Neural cell (in vitro differentiated cells): ENCODE measurements at regions not wholly inside any gene's neighbourhood (a gene's known extent, or its start where the extent isn't known, plus 50 kb on each side); places are given as distances from the start of the nearest gene placed in this dataset.

ENCODE experiments used
- H2AFZ ChIP-seq: fragments of 200-600, 300-800 bp; sonication (generic), shearing (Covaris generic); 2 replicates; pipeline ENCODE4 v1.6.0; 2014; ENCODE audit warnings: low read depth, mild to moderate bottlenecking, antibody characterized with exemption, low read length, moderate library complexity
- H3F3A ChIP-seq: fragments of 200-600 bp; shearing (Covaris generic); 2 replicates; pipeline ENCODE4 v1.6.1; 2016; ENCODE audit warnings: mild to moderate bottlenecking, moderate library complexity, mixed read lengths, antibody characterized with exemption, low read length; ENCODE audit not compliant: insufficient read depth, poor library complexity, severe bottlenecking
- H3K27ac ChIP-seq: fragments of 200-600, 300-800 bp; sonication (generic), shearing (Covaris generic); 2 replicates; pipeline ENCODE4 v1.5.1; 2014; ENCODE audit warnings: mild to moderate bottlenecking, low read length, moderate library complexity
- H3K27me3 ChIP-seq: fragments of 300-800, 200-600 bp; sonication (generic), shearing (Covaris generic); 2 replicates; pipeline ENCODE4 v1.6.0; 2014; ENCODE audit warnings: mild to moderate bottlenecking, low read depth, low read length, moderate library complexity; ENCODE audit not compliant: insufficient read depth
- H3K36me3 ChIP-seq: fragments of 300-800, 200-600 bp; sonication (generic), shearing (Covaris generic); 2 replicates; pipeline ENCODE4 v1.5.1; 2014; ENCODE audit warnings: mild to moderate bottlenecking, antibody characterized with exemption, low read length, moderate library complexity; ENCODE audit not compliant: insufficient read depth
- H3K4me2 ChIP-seq: fragments of 300-800, 200-600 bp; sonication (generic), shearing (Covaris generic); 2 replicates; pipeline ENCODE4 v1.6.0; 2014; ENCODE audit warnings: mild to moderate bottlenecking, low read length
- H3K4me3 ChIP-seq: fragments of 300-800, 200-600 bp; sonication (generic), shearing (Covaris generic); 2 replicates; pipeline ENCODE4 v1.5.1; 2014; ENCODE audit warnings: mild to moderate bottlenecking, low read length, moderate library complexity
- H3K79me2 ChIP-seq: fragments of 200-600 bp; shearing (Covaris generic); replicated peaks from 2 replicates; pipeline ENCODE4 v1.6.0; 2014; ENCODE audit warnings: mild to moderate bottlenecking, low read length, moderate library complexity; ENCODE audit not compliant: insufficient read depth
- H3K9ac ChIP-seq: fragments of 300-800, 200-600 bp; sonication (generic), shearing (Covaris generic); 2 replicates; pipeline ENCODE4 v1.6.1; 2016; ENCODE audit warnings: mild to moderate bottlenecking, low read length, mixed read lengths
- H3K9me2 ChIP-seq: fragments of 200-600 bp; shearing (Covaris generic); 2 replicates; pipeline ENCODE4 v1.6.1; 2016; ENCODE audit warnings: mild to moderate bottlenecking, low read length, mixed read lengths; ENCODE audit not compliant: insufficient read depth
- H3K9me3 ChIP-seq: fragments of 200-600, 300-800 bp; sonication (generic), shearing (Covaris generic); 2 replicates; pipeline ENCODE4 v1.6.1; 2016; ENCODE audit warnings: mild to moderate bottlenecking, mixed run types, low read length, moderate library complexity, mixed read lengths
- H4K20me1 ChIP-seq: fragments of 200-600 bp; shearing (Covaris generic); 2 replicates; pipeline ENCODE4 v1.6.1; 2016; ENCODE audit warnings: mild to moderate bottlenecking, mixed run types; ENCODE audit not compliant: insufficient read depth
- CTCF ChIP-seq: fragments of 450-650 bp; IDR thresholded peaks from 2 replicates; pipeline ENCODE4 v1.5.1; 2014; ENCODE audit warnings: antibody characterized with exemption, mild to moderate bottlenecking, moderate library complexity; ENCODE audit not compliant: poor library complexity, severe bottlenecking
- EP300 ChIP-seq: fragments of 450-650 bp; conservative IDR thresholded peaks from 2 replicates; pipeline ENCODE4 v1.6.1; 2014; ENCODE audit warnings: antibody characterized with exemption, mild to moderate bottlenecking, moderate library complexity; ENCODE audit not compliant: poor library complexity, severe bottlenecking
- EZH2 ChIP-seq: fragments of 200-600, 300-800 bp; shearing (Covaris generic), sonication (generic); IDR thresholded peaks from 2 replicates; pipeline ENCODE4 v1.6.1; 2014; ENCODE audit warnings: antibody characterized with exemption, low read length, borderline replicate concordance, mild to moderate bottlenecking; ENCODE audit not compliant: insufficient read depth, poor library complexity, severe bottlenecking
- MXI1 ChIP-seq: fragments of 450-650 bp; conservative IDR thresholded peaks from 2 replicates; pipeline ENCODE4 v1.6.1; 2014; ENCODE audit warnings: antibody characterized with exemption, mild to moderate bottlenecking; ENCODE audit not compliant: poor library complexity, severe bottlenecking
- POLR2AphosphoS5 ChIP-seq: IDR thresholded peaks from 2 replicates; pipeline ENCODE4 v1.6.1; 2012
- RAD21 ChIP-seq: fragments of 450-650 bp; conservative IDR thresholded peaks from 2 replicates; pipeline ENCODE4 v1.6.1; 2014; ENCODE audit warnings: antibody characterized with exemption, mild to moderate bottlenecking, moderate library complexity
- REST ChIP-seq: IDR thresholded peaks from 2 replicates; pipeline ENCODE4 v1.6.1; 2012; ENCODE audit warnings: borderline replicate concordance
- SMC3 ChIP-seq: fragments of 450-650 bp; conservative IDR thresholded peaks from 2 replicates; pipeline ENCODE4 v1.6.1; 2014; ENCODE audit warnings: antibody characterized with exemption, mild to moderate bottlenecking, moderate library complexity; ENCODE audit not compliant: poor library complexity
- TAF1 ChIP-seq: IDR thresholded peaks from 2 replicates; pipeline ENCODE4 v1.6.1; 2012; ENCODE audit warnings: low read depth

- no peaks in the 10 kb centered on the region for H3K9me2 ChIP-seq
- no peak overlapping the region for H3K4me3 ChIP-seq
- no peaks in the 10 kb centered on the region for H3K27me3 ChIP-seq
- H2AFZ ChIP-seq: no peak overlapping the region
- H4K20me1 ChIP-seq: no peaks in the 10 kb centered on the region
- H3K27ac ChIP-seq: no peak overlapping the region
- no peaks in the 10 kb centered on the region for H3K36me3 ChIP-seq
- no peak overlapping the region for H3K9ac ChIP-seq
- no peaks in the 10 kb centered on the region for H3K79me2 ChIP-seq
- H3K4me2 ChIP-seq: no peak overlapping the region
- H3K9me3 ChIP-seq: peaks cover 5% of the 10 kb centered on the region
- no peaks in the 10 kb centered on the region for H3F3A ChIP-seq
- TF ChIP-seq SMC3 (no peak), POLR2AphosphoS5 (no peak), CTCF (no peak), RAD21 (no peak), REST (no peak), TAF1 (no peak), EP300 (no peak), EZH2 (no peak), MXI1 (no peak)
Observed at GRCh38 chr22:48834404-48834803, 993.3 kb downstream of the BRD1 start.

GRCh38 chr22:48832592-48832991 is 995.1 kb downstream of the BRD1 start:
- TF ChIP-seq POLR2AphosphoS5: no peak
- no peak for TF ChIP-seq RAD21
- Histone ChIP-seq H2AFZ (no peak overlapping the region), H3K4me2 (no peak overlapping the region), H4K20me1 (no peaks in the 10 kb centered on the region), H3K9ac (no peak overlapping the region), H3F3A (no peaks in the 10 kb centered on the region), H3K27me3 (no peaks in the 10 kb centered on the region), H3K9me3 (peaks cover 8% of the 10 kb centered on the region), H3K4me3 (no peak overlapping the region), H3K9me2 (no peaks in the 10 kb centered on the region), H3K36me3 (no peaks in the 10 kb centered on the region), H3K79me2 (no peaks in the 10 kb centered on the region), H3K27ac (no peak overlapping the region)

- H3K4me2 ChIP-seq: no peak overlapping the region
- no peak overlapping the region for H3K9ac ChIP-seq
- H2AFZ ChIP-seq: no peak overlapping the region
- H3K27me3 ChIP-seq: no peaks in the 10 kb centered on the region
- no peaks in the 10 kb centered on the region for H4K20me1 ChIP-seq
- no peaks in the 10 kb centered on the region for H3K36me3 ChIP-seq
- no peak overlapping the region for H3K4me3 ChIP-seq
- peaks cover 8% of the 10 kb centered on the region for H3K9me3 ChIP-seq
- no peaks in the 10 kb centered on the region for H3K9me2 ChIP-seq
- no peak for TF ChIP-seq REST
- no peak for TF ChIP-seq POLR2AphosphoS5
- TF ChIP-seq EP300: no peak
- TF ChIP-seq MXI1: no peak
- no peak for TF ChIP-seq EZH2
- TF ChIP-seq SMC3: no peak
- TF ChIP-seq RAD21: no peak
- TF ChIP-seq TAF1: no peak
- TF ChIP-seq CTCF: no peak
- no peak overlapping the region for H3K27ac ChIP-seq
- H3K79me2 ChIP-seq: no peaks in the 10 kb centered on the region
- H3F3A ChIP-seq: no peaks in the 10 kb centered on the region
Observed at GRCh38 chr22:48829908-48830307, 997.8 kb downstream of the BRD1 start.
